Panc1 (cell line): ENCODE measurements at regions not wholly inside any gene's neighbourhood (a gene's known extent, or its start where the extent isn't known, plus 50 kb on each side); places are given as distances from the start of the nearest gene placed in this dataset.

Experiments used
- ATAC-seq: fragments of 200-7000 bp; cut with Tn5 transposase; 2 replicates; pipeline ENCODE4 v1.9.1; 2020; ENCODE audit warnings: mild to moderate bottlenecking, moderate library complexity
- BruUV-seq: library from RNA; stranded (reverse); fragments of 400-500 nt; replicated peaks from 2 replicates; lab custom pipeline; 2021; lab: Mats Ljungman, UMichigan
- CTCF ChIA-PET: fragments of 300-600 bp; sonication (Branson Sonifier 250); formaldehyde crosslinking; loops from one replicate; lab custom pipeline; 2022; ENCODE audit warnings: antibody characterized with exemption; lab: Charles Lee
- POLR2A ChIA-PET: fragments of 300-600 bp; sonication (Branson Sonifier 250); formaldehyde crosslinking; loops from one replicate; lab custom pipeline; 2022; ENCODE audit warnings: antibody characterized with exemption; lab: Charles Lee
- DNase-seq: peaks from one replicate; pipeline ENCODE4 v3.0.0-alpha.2; 2010; ENCODE audit warnings: low read depth, low spot score
- H3K27ac ChIP-seq: 2 replicates; pipeline ENCODE4 v1.5.1; 2011; ENCODE audit warnings: mild to moderate bottlenecking, low read length, inconsistent platforms
- H3K27me3 ChIP-seq: fragments of 200-500 bp; sonication (Bioruptor generic); 2 replicates; pipeline ENCODE4 v1.6.0; 2014; ENCODE audit warnings: low read length, inconsistent platforms; ENCODE audit not compliant: control insufficient read depth, insufficient read depth
- H3K36me3 ChIP-seq: fragments of 200-500 bp; sonication (Bioruptor generic); 2 replicates; pipeline ENCODE4 v1.5.1; 2014; ENCODE audit warnings: inconsistent platforms, mild to moderate bottlenecking, low read length, moderate library complexity; ENCODE audit not compliant: control insufficient read depth, insufficient read depth
- H3K4me1 ChIP-seq: 2 replicates; pipeline ENCODE4 v1.5.1; 2011; ENCODE audit warnings: inconsistent platforms, mild to moderate bottlenecking, low read length, moderate library complexity; ENCODE audit not compliant: control insufficient read depth, insufficient read depth
- H3K4me3 ChIP-seq, 2 experiments: 2 replicates each; pipeline ENCODE4 v1.5.1; 2011 to 2012; ENCODE audit warnings: low read depth in 2 of 2, low read length in 2 of 2, mild to moderate bottlenecking in 2 of 2, inconsistent platforms in 1 of 2, moderate library complexity in 1 of 2
- H3K9me3 ChIP-seq: fragments of 200-500 bp; sonication (Bioruptor generic); 2 replicates; pipeline ENCODE4 v1.5.1; 2014; ENCODE audit warnings: low read depth, mild to moderate bottlenecking, inconsistent platforms, low read length, moderate library complexity; ENCODE audit not compliant: control insufficient read depth, insufficient read depth
- CTCF ChIP-seq: fragments of 450-650 bp; IDR thresholded peaks from 2 replicates; pipeline ENCODE4 v1.5.1; 2017; ENCODE audit warnings: mild to moderate bottlenecking
- POLR2AphosphoS5 ChIP-seq: IDR thresholded peaks from 2 replicates; pipeline ENCODE4 v1.6.1; 2012; ENCODE audit warnings: mild to moderate bottlenecking, low read depth, low read length, moderate library complexity
- REST ChIP-seq, 2 experiments: IDR thresholded peaks; 2 replicates each; pipeline ENCODE4 v1.6.1; 2011 to 2012; ENCODE audit warnings: low read depth in 2 of 2, control low read depth in 1 of 2, low read length in 1 of 2, mild to moderate bottlenecking in 1 of 2, moderate library complexity in 1 of 2; ENCODE audit not compliant: insufficient read depth in 1 of 2
- SIN3A ChIP-seq: IDR thresholded peaks from 2 replicates; pipeline ENCODE4 v1.6.1; 2012; ENCODE audit warnings: low read depth, mild to moderate bottlenecking, low read length, moderate library complexity, borderline replicate concordance; ENCODE audit not compliant: insufficient read depth
- TCF7L2 ChIP-seq: IDR thresholded peaks from 2 replicates; pipeline ENCODE4 v1.6.1; 2011; ENCODE audit warnings: mild to moderate bottlenecking, low read depth, low read length, inconsistent platforms
- in situ Hi-C: cut with HindIII; loops from 2 replicates; pipeline ENCODE4 v1.10.0; 2016; ENCODE audit warnings: low sequenced_read_pairs, low pct_unique_long_range_greater_than_20kb
- intact Hi-C: fragments of 100-400 bp; cut with micrococcal nuclease; formaldehyde crosslinking; loops from one replicate; pipeline ENCODE4 v1.10.0; 2022; ENCODE audit not compliant: unreplicated experiment

- BruUV-seq: no TSS peak
- POLR2A ChIA-PET: no interaction called here
These were observed 201.2 kb upstream of the SOX2 start for GRCh38 chr3:181510500-181510899.

GRCh38 chr3:181497358-181497757 is 214.4 kb upstream of the SOX2 start:
- ChIA-PET CTCF (no interaction called here), POLR2A (no interaction called here)
- intact Hi-C loops (no loop called here), in situ Hi-C loops (no loop called here)
- Histone ChIP-seq H3K27ac (no peak overlapping the region), H3K4me1 (no peaks in the 10 kb centered on the region), H3K27me3 (no peaks in the 10 kb centered on the region), H3K4me3 (no peak overlapping the region), H3K9me3 (no peaks in the 10 kb centered on the region), H3K36me3 (no peaks in the 10 kb centered on the region)
- no TSS peak for BruUV-seq
- ATAC-seq (no peak), DNase-seq (no peak)
- no peak for TF ChIP-seq CTCF
- no peak for TF ChIP-seq SIN3A
- no peak for TF ChIP-seq REST (IDR thresholded peaks at IDR 0.05; ENCODE audit: insufficient read depth in 1 of 2, low read depth in 2 of 2, low read length in 1 of 2)
- TF ChIP-seq POLR2AphosphoS5: no peak
- no peak for TF ChIP-seq TCF7L2

More at GRCh38 chr3:181510500-181510899, 201.2 kb upstream of the SOX2 start:
- TF ChIP-seq CTCF: no peak
- TF ChIP-seq POLR2AphosphoS5: no peak
- TF ChIP-seq TCF7L2: no peak
- no peak for TF ChIP-seq SIN3A
- no peak for TF ChIP-seq REST (IDR thresholded peaks at IDR 0.05; ENCODE audit: insufficient read depth in 1 of 2, low read depth in 2 of 2, low read length in 1 of 2)
- DNase-seq (no peak), ATAC-seq (no peak)
- Histone ChIP-seq H3K9me3 (no peaks in the 10 kb centered on the region), H3K4me1 (no peaks in the 10 kb centered on the region), H3K27ac (no peak overlapping the region), H3K4me3 (no peak overlapping the region), H3K27me3 (no peaks in the 10 kb centered on the region), H3K36me3 (no peaks in the 10 kb centered on the region)
- intact Hi-C loops (no loop called here), in situ Hi-C loops (no loop called here)
- CTCF ChIA-PET: no interaction called here
